Stimulated activated CD8-positive, alpha-beta memory T cell treated with anti-CD3 and anti-CD28 coated beads, Interleukin-15, amount 100 ng/mL, for 48 hours (primary cell): ENCODE measurements at regions not wholly inside any gene's neighbourhood (a gene's known extent, or its start where the extent isn't known, plus 50 kb on each side); places are given as distances from the start of the nearest gene placed in this dataset.
"Not testable (repeated sequence)": the region's sequence is repeated elsewhere in the genome, so short reads cannot be mapped to it uniquely, and the experiment has no call there.

ENCODE experiments used
- DNase-seq, 2 donors: peaks; one replicate each; pipeline ENCODE4 v3.0.0-alpha.2; 2020; ENCODE audit warnings: low read depth in 2 of 2

DNA sequence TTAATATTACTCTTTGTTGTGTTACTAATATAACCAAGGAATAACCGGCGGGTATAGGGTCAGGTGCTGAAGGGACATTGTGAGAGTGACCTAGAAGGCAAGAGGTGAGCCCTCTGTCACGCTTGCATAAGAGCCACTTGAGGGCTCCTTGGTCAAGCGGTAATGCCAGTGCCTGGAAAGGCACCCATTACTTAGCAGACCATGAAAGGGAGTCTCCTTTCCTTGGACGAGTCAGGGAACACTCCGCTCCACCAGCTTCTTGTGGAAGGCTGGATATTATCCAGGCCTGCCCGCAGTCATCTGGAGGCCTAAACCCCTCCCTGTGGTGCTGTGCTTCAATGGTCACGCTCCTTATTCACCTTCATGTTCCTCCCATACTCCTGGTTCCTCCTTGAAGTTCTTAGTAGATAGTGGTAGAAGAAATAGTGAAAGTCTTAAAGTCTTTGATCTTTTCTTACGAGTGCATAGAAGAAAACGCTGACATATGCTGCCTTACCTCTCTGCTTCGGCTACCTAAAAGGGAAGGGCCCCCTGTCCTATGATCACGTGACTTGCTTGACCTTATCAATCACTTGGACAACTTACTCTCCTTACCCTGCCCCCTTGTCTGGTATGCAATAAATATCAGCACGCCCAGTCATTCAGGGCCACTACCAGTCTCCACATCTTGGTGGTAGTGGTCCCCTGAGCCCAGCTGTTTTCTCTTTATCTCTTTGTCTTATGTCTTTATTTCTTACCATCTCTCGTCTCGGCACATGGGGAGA is 59.6 kb upstream of the DMRTB1 start:
- not testable (repeated sequence) for DNase-seq

- DNase-seq, result no peak
Measured at GRCh38 chr1:53400761-53401674, 58.2 kb upstream of the DMRTB1 start.

DNA sequence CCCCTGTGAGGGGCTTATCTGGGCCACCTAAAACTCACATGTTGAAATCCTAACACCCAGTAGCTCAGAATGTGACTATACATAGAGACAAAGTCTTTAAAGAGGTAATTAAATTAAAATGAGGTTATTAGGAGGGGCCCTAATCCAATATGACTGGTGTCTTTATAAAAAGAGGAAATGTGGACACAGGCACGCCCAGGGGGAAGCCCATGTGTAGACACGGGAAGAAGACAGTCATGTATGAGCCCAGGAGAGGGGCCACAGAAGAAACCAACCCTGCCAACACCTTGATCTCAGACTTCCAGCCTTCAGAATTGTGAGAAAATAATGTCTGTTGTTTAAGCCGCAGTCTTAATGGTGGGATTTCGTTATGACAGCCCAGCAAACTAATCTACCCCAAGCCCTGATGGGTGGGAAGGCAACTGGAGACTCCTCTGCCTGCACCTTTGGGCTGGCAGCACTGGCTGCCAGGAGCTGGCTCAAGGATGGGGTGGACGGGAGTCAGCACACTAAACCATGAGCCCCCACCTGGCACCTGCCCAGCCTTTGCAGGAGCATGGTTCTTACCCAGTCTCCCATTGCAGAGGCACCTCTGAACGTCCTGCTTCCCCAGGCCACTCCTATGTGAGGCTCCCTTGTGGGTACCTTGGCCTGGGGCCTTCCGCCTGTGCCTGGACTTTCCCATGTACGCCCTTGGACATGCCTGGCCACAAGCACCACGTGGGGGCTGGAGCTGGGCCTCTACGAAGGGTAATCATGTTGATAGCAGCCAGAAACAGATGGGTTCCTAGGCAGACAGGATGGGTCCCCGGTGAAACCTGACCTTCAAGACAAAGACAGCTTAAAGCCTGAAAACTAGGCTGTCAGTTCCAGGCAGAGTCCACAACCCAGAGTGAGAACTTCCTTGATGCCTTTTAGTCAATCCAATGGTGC is 57.1 kb upstream of the DMRTB1 start:
- DNase-seq, result no peak

DNA sequence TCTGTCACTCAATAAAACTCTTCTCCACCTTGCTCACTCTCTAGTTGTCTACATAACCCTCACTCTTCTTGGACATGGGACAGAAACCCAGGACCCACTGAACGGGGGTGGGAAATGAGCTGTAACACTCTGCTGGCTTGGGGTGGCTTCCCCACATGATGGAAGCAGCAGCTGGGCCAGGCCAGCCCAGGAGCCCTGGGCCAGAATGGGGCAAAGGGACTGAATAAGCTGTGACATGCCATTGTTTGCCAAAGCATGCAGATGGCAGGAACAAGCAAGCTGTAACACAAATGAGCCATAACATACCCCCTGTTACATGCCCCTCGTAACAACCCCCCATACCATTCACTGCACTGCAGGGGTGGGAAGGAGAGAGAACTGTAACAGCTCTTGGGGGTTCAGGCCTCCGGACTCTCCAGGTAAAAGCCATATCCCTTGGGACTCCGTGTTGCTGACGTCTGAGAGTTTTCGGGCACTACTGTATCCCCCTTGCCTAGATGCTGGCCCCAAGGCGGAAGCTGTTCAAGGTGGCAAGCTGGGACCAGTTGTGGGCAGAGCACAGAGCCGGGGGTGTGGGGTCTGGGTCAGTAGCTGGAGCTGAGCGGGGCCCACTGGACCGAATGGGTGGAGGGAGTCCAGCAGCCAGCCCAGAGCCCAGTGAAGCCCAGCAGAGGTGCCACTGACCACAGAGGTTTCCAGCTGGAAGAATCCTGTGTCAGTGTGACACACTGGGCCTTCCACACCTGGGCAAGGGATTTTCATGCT is 56.1 kb upstream of the DMRTB1 start:
- DNase-seq, result no peak

- DNase-seq, result no peak
Measured at GRCh38 chr1:53405737-53406136, 53.5 kb upstream of the DMRTB1 start.

- no peak for DNase-seq
Measured at GRCh38 chr1:53406551-53407235, 52.5 kb upstream of the DMRTB1 start.

DNA sequence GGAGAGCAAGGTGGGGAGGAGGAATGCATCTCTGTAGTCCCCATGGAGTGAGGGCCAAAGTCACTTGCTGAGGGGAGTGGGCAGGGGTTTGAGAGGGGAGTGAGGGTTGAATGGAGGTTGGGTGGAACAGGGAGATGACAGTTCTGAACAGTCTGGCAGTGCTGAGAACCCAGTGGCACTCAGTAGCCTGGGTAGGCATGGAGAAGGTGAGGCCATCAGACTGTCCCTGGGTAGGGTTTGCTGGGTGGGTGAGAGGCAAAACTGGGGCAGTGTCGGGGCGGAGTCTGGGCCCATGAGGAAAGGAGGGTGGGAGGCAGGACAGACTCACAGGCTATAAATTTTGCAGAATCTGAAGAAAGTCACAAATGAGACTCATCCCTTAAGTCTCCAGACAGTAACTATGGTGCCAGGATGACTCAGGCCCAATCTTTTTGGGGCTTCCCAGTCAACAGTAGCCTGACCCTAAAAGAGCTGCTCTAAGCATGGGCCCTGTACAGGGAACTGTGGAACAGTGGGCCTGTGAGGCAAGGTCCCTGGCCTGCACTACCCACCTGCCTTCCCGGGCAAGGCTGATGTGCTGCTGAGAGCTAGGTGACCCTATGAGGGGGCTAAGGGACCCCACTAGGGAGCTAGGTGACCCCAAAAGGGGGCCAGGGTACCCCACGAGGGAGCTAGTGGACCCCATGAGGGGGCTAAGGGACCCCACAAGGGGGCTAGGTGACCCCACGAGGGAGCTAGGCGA is 51.0 kb upstream of the DMRTB1 start:
- no peak for DNase-seq

GRCh38 chr1:53408755-53409129 is 50.5 kb upstream of the DMRTB1 start:
- no peak for DNase-seq

DNA sequence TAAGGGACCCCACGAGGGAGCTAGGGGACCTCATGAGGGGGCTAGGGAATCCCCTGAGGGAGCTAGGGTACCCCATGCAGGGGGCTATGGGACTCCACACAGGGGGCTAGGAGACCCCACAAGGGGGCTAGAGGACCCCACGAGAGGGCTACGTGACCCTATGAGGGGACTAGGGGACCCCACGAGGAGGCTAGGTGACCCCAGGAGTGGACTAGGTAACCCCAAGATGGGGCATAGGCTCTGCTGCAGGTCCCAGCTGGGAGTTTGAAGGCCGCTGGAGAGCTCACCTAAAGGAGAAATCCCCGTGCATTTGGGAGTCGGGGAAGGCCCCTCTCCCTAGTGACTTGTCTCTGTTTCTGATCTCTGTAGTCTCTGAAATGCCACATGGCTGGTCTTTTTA is 50.0 kb upstream of the DMRTB1 start:
- no peak for DNase-seq
